Bronchial epithelial cell (primary cell): ENCODE measurements at regions not wholly inside any gene's neighbourhood (a gene's known extent, or its start where the extent isn't known, plus 50 kb on each side); places are given as distances from the start of the nearest gene placed in this dataset.

ENCODE experiments used
- DNase-seq: peaks from one replicate; pipeline ENCODE4 v3.0.0-alpha.2; 2010; ENCODE audit warnings: low read depth
- FAIRE-seq: peaks from 2 replicates; lab custom pipeline; 2011; peaks lifted over from hg19 to GRCh38; lab: Jason Lieb, UNC
- H3K27me3 ChIP-seq: 2 replicates; pipeline ENCODE4 v1.5.1; 2011; ENCODE audit warnings: low read length; ENCODE audit not compliant: control insufficient read depth, insufficient read depth
- H3K36me3 ChIP-seq: 2 replicates; pipeline ENCODE4 v1.5.1; 2011; ENCODE audit warnings: low read length; ENCODE audit not compliant: control insufficient read depth, insufficient read depth
- H3K4me3 ChIP-seq: 2 replicates; pipeline ENCODE4 v1.5.1; 2011; ENCODE audit warnings: mild to moderate bottlenecking, low read depth, low read length, control low read depth
- CTCF ChIP-seq: IDR thresholded peaks from 2 replicates; pipeline ENCODE4 v1.5.1; 2011; ENCODE audit warnings: mild to moderate bottlenecking, moderate library complexity, low read length, control low read depth, inconsistent platforms; ENCODE audit not compliant: insufficient read depth, severe bottlenecking

- Histone ChIP-seq H3K4me3 (no peak overlapping the region), H3K27me3 (no peaks in the 10 kb centered on the region), H3K36me3 (no peaks in the 10 kb centered on the region)
- DNase-seq, result no peak
- no peak for TF ChIP-seq CTCF
- FAIRE-seq, result no peak
These were observed 545.6 kb upstream of the LCORL start for GRCh38 chr4:18566970-18567799.

- no peak for FAIRE-seq
- Histone ChIP-seq H3K36me3 (no peaks in the 10 kb centered on the region), H3K4me3 (no peak overlapping the region), H3K27me3 (no peaks in the 10 kb centered on the region)
- DNase-seq, result no peak
- TF ChIP-seq CTCF, result no peak
These were observed 537.9 kb upstream of the LCORL start for GRCh38 chr4:18559492-18559891.

GRCh38 chr4:18556402-18556801 is 534.8 kb upstream of the LCORL start:
- H3K4me3 ChIP-seq, result no peak overlapping the region
- DNase-seq (no peak), FAIRE-seq (no peak)

GRCh38 chr4:18540349-18540748 is 518.8 kb upstream of the LCORL start:
- Histone ChIP-seq H3K4me3 (no peak overlapping the region), H3K36me3 (no peaks in the 10 kb centered on the region), H3K27me3 (no peaks in the 10 kb centered on the region)
- no peak for TF ChIP-seq CTCF
- DNase-seq, result no peak
- no peak for FAIRE-seq

More at GRCh38 chr4:18556402-18556801, 534.8 kb upstream of the LCORL start:
- no peaks in the 10 kb centered on the region for H3K36me3 ChIP-seq
- no peak for TF ChIP-seq CTCF
- no peaks in the 10 kb centered on the region for H3K27me3 ChIP-seq

GRCh38 chr4:18538121-18538520 is 516.6 kb upstream of the LCORL start:
- no peak for TF ChIP-seq CTCF
- Histone ChIP-seq H3K36me3 (no peaks in the 10 kb centered on the region), H3K27me3 (no peaks in the 10 kb centered on the region), H3K4me3 (no peak overlapping the region)
- no peak for FAIRE-seq
- DNase-seq, result no peak
